Lung microvascular endothelial cell (primary cell): ENCODE measurements at regions not wholly inside any gene's neighbourhood (a gene's known extent, or its start where the extent isn't known, plus 50 kb on each side); places are given as distances from the start of the nearest gene placed in this dataset.

Experiments used
- DNase-seq, 2 donors: peaks; one replicate each; pipeline versions ENCODE4 v3.0.0 to v3.0.0-alpha.2; 2010; ENCODE audit warnings: low read depth in 2 of 2

- no peak for DNase-seq
Observed at GRCh38 chr5:164784230-164784629, 1278.8 kb downstream of the MAT2B start.

DNA sequence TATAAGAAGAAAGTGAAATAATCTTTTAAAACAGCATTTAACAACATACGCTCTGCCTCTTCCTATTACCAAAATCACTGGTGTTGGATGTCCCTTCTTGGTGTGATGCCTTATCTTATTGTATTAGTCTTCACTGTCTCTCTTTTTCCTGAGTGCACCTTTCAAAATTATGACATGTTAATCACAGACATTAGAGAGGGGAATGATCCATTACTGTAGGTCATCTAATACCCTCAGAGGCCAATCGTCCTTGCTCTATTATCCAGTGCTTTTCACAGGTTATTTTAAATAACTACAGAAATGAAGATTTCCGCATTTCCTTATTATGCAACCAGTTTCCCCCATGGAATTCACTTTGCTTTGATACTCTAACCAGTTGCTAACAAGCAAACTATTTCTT is 1292.7 kb downstream of the MAT2B start:
- no peak for DNase-seq

DNA sequence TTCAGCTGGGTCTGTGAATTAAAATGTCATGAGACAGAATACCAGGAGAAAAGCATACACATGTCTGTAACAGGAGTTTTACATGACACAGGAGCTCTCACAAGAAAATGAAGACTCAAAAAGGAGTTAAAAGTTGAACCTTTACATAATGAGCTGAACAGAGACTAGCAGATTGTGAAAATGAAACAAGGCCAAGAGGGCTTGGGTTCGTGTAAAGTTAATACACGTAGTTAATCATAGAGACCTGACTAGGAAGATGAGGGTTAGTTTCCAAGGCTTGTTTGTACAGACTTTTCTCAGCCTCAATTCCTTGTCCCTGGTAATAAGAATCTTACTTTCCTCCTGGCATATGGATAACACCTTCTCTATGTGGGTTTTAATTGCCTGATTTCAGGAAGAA is 1294.0 kb downstream of the MAT2B start:
- DNase-seq, result no peak

- no peak for DNase-seq
Observed at GRCh38 chr5:164801910-164802309, 1296.5 kb downstream of the MAT2B start.

- DNase-seq, result no peak
Observed at GRCh38 chr5:164809821-164810220, 1304.4 kb downstream of the MAT2B start.

GRCh38 chr5:164818445-164818844 is 1313.0 kb downstream of the MAT2B start:
- DNase-seq, result no peak

- DNase-seq, result no peak
Observed at GRCh38 chr5:164824671-164825070, 1319.3 kb downstream of the MAT2B start.

DNA sequence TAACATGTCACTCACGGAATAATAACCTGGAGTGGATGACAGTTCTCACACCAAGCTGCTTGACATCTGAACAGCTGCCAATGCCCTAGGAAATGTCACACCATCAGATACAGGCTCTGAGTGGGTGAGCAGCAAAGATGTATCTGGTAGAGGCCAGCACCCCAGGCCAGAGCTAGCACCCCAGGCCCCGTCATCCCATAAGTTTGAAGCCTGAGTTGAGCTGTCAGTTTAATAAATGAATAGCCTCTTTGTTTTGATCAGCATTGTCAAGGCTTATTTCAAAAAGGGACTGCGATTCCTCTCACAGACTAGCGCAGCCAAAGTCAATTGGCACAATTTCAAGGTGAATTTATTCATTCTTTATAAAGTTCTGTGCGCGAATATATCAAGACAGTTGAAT is 1327.1 kb downstream of the MAT2B start:
- no peak for DNase-seq

DNA sequence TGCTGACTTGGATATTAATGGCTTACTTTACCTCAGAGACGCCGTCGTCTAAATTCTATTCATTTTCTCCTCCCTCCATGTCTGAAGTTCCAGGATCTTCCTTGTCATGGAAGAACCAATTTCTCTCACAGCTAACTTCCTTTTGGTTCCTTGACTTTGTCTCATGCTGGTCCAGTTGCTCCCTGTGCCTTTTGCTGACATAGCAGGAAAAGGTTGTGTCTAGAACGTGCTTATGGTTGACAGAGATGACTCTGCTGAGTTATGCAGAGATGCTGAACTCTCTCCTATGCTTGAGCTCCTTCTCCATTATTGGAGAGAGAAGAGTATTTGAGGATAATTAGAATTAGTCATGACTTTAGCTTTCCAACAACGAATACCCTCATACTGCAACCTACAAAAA is 1338.9 kb downstream of the MAT2B start:
- no peak for DNase-seq

DNA sequence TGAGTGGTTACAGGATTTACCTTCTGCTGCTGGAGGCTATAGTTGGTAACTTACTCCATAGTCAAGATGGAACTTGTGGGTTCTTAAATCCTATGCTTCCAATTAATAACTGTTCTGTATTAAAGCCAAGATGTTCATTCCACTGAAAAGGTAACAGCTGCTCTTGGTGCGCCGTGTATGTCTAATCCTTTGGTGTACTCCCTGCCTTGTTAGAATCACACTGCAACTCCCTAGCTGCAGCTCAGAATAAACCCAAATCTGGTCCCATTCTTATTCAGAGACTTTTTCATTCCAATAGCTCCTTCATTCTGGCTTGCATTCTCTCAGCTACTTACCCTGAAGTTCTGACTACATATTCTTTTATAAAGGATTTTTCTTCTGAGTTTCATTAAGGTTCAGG is 1355.5 kb downstream of the MAT2B start:
- no peak for DNase-seq

DNA sequence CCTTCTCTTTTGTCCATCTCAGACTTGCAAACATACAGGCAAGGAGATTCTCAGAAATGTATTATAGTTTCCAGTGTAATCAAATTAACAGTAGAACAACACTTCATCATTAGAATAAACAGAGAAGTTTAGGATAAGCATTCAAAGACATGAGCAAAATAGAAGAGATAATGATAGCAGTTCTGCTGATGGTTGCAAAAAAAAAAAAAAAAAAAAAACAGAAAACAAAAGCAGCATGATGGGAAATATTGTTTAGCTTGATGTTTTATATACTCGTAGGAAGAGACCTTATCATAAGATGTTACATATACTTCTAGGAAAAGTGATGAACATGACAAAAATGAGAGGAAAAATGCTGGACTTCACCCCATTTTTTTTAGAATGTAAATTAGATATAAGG is 1356.2 kb downstream of the MAT2B start:
- no peak for DNase-seq

GRCh38 chr5:164868761-164869160 is 1363.3 kb downstream of the MAT2B start:
- DNase-seq, result no peak

- DNase-seq, result no peak
Observed at GRCh38 chr5:164869325-164869724, 1363.9 kb downstream of the MAT2B start.

- no peak for DNase-seq
Observed at GRCh38 chr5:164876793-164877192, 1371.4 kb downstream of the MAT2B start.

- DNase-seq, result no peak
Observed at GRCh38 chr5:164881442-164881841, 1376.0 kb downstream of the MAT2B start.

- DNase-seq, result no peak
Observed at GRCh38 chr5:164885179-164885578, 1379.8 kb downstream of the MAT2B start.

DNA sequence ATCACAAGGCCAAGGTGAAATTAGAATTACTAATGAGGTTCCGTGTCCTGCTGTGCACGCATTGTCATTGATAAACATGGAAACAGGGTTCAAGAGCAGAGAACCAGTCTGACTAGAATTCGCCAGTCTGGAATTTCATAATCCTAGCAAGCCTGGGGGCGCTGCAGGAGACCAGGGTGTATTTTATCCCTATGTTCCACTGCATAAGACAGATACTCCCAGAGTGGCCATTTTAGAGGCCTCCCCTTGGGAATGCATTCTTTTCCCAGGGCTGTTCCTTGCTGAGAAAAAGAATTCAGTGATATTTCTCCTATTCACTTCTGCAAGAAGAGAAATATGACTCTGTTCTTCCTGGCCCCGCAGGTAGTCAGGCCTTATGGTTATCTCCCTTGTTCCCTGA is 1387.7 kb downstream of the MAT2B start:
- no peak for DNase-seq

GRCh38 chr5:164898705-164899104 is 1393.3 kb downstream of the MAT2B start:
- no peak for DNase-seq

DNA sequence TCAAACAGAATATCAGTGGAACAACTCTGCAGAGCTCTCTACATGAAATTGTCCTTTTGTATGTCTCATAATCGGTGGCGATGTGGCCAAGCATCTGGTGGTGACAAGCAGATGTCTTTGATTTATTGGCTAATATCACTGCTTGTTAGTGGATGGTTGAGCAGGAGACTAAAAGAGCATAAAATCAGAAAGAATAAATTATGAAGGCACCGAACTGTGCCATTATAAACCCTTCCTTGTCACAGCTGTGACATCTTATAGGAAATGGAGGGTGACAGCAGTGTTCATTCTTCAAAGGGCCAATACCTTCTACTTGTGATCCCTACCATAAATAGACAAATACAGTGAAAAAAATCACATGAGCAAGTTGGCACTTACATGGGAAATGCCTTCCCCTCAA is 1404.3 kb downstream of the MAT2B start:
- no peak for DNase-seq

DNA sequence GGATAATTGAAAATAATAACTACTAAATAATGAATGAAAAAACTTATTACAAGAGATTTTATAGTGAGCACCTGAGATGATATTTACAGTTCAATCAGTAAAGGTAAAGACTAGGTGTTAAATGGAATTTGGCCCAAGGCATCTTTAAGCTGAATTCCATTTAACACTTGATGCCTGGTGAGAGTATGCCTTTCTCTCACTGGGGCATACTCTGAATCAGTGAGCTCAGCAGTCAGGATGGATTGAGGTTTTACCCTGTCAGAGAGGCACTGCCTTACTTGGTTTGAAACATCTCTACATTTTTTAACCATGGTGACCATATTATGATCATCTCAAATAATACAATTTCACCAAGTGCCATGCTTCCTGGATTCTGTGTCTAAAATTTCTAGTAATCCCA is 1416.3 kb downstream of the MAT2B start:
- DNase-seq, result no peak

DNA sequence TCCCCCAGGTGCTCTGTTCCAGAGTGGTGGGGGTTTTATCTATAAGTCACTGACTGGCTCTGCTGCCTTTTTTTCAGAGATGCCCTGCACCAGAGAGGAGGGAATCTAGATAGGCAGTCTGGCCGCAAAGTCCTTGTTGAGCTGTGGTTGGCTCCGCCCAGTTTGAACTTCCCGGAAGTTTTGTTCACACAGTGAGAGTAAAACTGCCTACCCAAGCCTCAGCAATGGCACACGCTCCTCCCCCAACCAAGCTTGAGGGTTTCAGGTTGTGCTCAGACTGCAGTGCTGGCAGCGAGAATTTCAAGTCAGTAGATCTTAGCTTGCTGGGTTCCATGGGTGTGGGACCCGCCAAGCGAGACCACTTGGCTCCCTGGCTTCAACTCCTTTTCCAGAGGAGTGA is 1428.6 kb downstream of the MAT2B start:
- DNase-seq, result no peak

DNA sequence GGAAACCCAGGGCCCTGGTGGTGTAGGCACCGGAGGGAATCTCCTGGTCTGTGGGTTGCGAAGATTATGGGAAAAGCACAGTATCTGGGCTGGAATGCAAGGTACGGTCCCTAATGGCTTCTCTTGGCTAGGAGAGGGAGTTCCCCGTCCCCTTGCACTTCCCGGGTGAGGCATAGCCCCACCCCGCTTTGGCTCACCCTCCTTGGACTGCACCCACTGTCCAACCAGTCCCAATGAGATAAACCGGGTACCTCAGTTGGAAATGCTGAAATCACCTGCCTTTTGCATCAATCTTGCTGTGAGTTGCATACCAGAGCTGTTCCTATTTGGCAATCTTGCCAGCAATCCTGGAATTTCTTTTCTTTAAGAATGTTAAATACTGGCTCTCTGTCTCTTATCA is 1429.1 kb downstream of the MAT2B start:
- DNase-seq, result no peak

- no peak for DNase-seq
Observed at GRCh38 chr5:164941132-164941531, 1435.7 kb downstream of the MAT2B start.

DNA sequence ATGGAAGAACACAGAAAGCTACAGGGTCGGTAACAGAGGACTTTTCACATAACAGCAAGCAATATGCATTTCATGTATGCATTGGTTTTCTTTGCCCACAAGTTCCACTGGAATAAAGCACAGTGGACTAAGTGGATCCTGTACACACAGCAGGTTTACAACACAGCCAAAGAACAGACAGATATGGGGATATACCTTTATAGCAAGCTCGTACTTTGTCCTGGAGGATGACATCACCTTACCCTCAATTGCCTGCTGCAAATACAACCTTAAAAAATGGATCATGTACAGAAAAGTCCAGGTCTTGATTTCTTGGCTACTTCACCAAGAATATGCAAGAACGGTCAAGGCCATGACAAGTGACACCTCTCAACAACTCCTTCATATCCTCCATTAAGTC is 1445.5 kb downstream of the MAT2B start:
- no peak for DNase-seq

DNA sequence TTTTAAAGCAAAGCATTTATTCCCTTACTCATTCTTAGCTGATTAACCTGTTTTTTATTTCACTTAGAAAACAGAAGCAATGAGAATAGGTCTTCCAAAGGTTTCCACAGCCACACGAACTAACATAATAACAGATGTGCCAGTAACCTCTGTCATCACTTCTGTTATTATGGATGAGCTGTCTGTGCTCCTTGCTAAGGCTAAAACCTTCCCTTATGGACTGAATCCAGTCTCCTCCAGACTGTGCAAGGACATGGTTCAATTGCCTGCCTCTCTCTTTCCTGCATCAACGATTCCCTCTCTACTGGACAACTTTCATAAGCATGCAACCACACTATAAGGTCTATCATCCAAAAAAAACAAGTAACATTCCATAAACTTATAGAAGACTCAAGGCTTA is 1446.2 kb downstream of the MAT2B start:
- no peak for DNase-seq
